HG03159 (cell line): ENCODE measurements at regions not wholly inside any gene's neighbourhood (a gene's known extent, or its start where the extent isn't known, plus 50 kb on each side); places are given as distances from the start of the nearest gene placed in this dataset.

Source experiments
- ATAC-seq: cut with Tn5 transposase; IDR thresholded peaks from one replicate; pipeline ENCODE4 v1.9.1; 2021; ENCODE audit warnings: mild to moderate bottlenecking, moderate library complexity; ENCODE audit not compliant: unreplicated experiment

DNA sequence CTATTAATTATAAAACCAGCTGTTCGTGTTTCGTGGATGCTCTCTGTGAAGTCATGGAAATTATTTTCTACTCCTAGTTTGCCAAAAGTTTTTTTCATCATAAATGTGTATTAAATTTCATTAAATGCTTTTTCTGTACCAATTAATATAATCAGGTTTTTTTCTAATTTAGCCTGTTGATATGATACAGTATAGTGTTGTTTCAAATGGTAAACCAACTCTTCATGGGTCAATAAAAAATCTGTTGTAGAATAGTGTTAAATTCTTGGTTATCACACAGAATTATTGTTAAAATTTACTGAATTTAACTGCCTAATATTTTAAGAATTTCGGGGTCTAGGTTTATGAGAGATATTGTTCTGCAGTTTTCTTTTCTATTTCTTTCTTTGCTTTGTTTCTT lies 505.9 kb upstream of the MANEA start:
- ATAC-seq = no peak

DNA sequence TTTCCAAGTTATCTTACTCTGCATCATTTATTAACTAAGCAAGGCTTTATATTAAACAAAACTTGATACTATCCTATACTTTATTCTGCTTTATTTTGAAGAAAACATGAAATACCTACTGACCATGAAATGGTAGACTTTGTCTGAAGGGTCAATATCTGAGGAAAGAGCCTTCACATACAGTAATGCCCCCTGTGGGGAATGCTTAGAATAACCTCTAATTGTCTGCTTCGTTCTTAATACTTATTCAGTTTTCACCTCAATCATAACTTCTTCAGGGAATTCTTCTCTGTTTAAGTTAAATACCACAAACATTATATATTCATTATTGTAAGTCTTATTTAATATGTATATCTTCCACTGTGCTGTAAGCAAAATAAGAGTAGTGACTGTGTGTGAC lies 498.9 kb upstream of the MANEA start:
- no peak for ATAC-seq

GRCh38 chr6:95081231-95081630 lies 496.1 kb upstream of the MANEA start:
- ATAC-seq = no peak

DNA sequence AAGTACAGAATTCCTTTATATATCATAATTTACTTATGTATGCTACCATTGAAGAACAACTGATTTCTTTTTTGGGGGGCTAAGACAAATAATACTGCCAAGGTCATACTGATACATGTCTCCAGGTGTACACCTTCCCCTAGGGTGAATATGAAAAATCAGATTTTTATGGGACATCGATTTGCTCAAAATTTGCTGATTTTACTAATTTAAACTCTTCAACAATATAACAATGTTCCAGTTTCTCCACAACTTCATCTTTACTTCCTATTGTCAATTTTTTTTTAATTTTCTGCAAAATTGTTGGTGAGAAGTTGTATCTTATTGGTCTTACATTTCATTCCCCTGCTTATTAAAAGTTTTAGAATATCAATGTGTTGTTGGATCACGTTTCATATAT lies 495.4 kb upstream of the MANEA start:
- no peak for ATAC-seq

- no peak for ATAC-seq
Measured at GRCh38 chr6:95083506-95083905, 493.8 kb upstream of the MANEA start.

DNA sequence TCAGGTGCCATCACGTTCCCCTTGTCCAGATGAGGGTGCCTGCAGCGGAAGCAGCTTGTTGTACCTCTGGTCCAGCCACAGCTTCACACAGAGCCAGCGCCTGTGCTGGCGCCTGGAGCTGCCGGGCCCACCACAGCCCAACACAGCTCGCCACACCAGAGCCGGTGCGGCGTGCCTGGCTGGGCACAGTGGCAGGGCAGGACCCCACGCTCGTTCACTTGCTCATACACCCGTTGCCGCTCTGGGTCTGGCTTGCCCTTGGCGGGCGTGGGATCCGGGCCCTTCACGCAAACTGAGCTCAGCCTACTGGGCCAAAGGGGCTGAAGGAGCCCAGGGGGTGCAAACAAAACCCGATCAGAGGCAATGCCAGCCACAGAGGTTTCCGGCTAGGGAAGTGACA lies 492.5 kb upstream of the MANEA start:
- no peak for ATAC-seq

- no peak for ATAC-seq
Measured at GRCh38 chr6:95087394-95088097, 489.8 kb upstream of the MANEA start.

- peak; percentile 94 for ATAC-seq
Measured at GRCh38 chr6:95091823-95092436, 485.4 kb upstream of the MANEA start.

- no peak for ATAC-seq
Measured at GRCh38 chr6:95093154-95093553, 484.2 kb upstream of the MANEA start.

- ATAC-seq = no peak
Measured at GRCh38 chr6:95094751-95095663, 482.3 kb upstream of the MANEA start.

GRCh38 chr6:95095855-95096254 lies 481.5 kb upstream of the MANEA start:
- no peak for ATAC-seq

- no peak for ATAC-seq
Measured at GRCh38 chr6:95099410-95099809, 477.9 kb upstream of the MANEA start.

DNA sequence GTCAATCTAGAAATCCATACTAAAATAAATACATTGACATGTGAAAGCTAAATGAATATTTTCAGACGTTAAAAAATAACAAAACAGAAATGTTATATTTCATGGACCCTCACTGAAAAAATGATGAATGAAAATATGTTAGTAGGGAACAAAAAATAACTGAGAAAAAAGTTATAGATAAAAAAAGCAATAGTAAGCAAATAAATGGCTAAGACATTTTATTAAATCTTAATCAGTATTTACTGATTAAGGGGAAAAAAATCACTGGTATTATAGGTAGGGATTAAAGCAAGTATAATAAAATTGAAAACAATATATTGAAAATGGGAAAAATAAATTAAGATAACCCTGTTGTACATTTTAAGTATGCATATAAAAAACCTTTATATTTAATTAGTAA lies 468.1 kb upstream of the MANEA start:
- no peak for ATAC-seq

GRCh38 chr6:95110767-95111166 lies 466.6 kb upstream of the MANEA start:
- ATAC-seq = no peak

DNA sequence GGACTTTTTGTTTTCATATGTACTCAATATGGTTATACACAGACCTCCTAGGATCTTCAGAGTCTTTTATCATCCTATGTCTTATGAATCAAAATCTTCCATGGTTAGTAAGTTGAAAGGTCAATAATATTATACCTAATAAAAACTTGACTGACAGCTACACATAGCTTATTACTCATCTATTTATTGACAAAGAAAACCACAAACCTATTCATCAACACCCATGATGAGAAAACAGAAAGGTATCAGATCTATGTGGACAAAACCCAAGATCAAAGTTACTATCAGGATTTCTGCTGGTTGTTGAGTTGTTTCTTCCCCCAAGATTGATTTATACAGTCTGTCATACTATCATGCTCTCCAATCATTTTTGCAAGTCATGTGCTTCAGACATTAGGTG lies 460.1 kb upstream of the MANEA start:
- ATAC-seq = no peak

- no peak for ATAC-seq
Measured at GRCh38 chr6:95119927-95120326, 457.4 kb upstream of the MANEA start.

DNA sequence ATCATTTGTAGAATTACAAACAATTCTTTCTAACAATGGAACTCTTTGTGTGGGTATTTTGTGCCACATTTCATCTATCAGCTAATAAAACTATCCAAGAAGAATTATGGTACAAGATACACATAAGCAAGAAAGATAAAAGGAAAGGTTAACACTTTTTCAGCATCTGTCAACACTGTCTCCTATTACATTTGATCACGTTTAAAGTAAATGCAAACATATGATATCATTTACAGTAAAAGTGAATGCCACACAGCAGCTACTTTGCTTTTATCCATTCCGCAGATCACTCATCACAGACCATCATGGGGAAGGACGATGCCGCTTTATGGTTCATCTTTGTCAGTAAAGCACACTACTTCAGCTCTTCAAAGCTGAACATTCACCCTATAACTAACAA lies 456.4 kb upstream of the MANEA start:
- no peak for ATAC-seq

DNA sequence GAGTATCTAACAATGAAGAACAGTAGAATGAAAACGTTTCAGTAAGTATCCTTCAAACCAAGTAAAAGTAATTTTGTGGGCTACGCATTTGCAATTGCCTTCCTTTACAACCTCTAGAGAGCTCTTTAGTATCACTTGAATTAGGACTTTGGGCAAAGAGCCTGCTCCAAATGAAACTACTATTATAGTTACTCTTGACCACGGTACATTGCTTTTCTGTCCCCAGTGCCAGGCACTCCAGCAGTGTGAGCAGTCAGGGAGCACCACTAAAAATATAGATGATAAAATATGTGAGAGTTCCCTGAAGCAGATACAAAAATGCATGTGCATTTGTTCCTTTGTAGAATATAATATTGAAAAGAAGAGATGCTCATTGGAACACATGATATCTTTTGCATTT lies 450.1 kb upstream of the MANEA start:
- ATAC-seq = no peak

DNA sequence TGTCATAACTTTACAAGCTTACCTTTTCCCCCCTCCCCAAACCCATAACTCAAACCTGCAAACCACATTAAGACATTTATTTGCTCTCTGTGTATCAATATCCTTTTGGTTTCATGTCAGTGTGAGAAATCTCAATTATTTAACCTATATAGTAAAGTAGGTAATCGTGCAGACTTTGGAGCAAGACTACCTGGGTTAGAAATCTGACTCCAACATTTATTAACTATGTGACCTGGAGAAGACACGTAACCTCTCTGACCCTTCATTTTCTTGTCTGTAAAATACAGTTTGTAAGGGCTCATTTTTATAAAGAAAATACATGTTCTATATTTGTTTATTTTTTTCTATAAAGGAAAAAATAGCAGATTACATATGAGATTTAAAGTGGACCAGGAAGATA lies 448.9 kb upstream of the MANEA start:
- ATAC-seq = no peak

DNA sequence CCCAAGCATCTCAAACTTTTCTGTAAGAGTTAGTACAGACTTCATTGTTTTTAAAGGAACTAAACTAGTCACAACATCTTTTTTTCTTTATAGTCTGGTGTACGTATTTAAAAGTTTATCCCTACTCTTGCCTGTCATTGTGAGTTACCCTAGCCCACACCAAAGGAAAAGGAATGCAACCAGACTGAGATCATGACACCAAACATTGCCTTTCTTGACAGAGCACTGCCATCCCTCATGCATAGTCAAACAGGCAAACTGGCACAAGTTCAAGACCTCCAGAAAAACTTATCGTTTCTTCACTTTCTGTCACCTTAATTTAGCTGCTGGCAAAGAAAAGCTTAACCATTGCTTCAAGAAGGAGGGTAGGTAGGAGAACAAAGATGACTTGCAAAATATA lies 448.4 kb upstream of the MANEA start:
- no peak for ATAC-seq

DNA sequence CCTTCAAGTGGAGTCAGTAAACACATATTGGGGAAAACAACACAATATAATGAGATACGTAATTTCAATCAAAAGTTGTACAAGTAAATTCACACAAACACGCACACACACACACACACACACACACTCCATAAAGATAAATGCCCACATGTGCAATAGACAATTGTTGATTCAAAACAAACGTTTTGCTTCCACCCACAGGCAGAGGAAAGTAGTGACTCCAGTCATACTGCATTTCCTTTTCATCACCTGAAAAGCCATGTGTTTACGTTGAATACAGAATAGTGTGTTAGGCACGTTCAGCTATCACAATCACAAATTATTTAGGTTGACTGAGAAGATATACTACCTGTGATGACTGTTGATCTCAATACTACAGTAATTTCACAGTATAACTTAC lies 443.8 kb upstream of the MANEA start:
- no peak for ATAC-seq

GRCh38 chr6:95135182-95135581 lies 442.2 kb upstream of the MANEA start:
- no peak for ATAC-seq
